GM12878 (cell line): ENCODE measurements at regions not wholly inside any gene's neighbourhood (a gene's known extent, or its start where the extent isn't known, plus 50 kb on each side); places are given as distances from the start of the nearest gene placed in this dataset.

Experiments used
- ATAC-seq: fragments of 200-7000 bp; cut with Tn5 transposase; 3 replicates; pipeline ENCODE4 v1.9.1; 2020; ENCODE audit warnings: mild to moderate bottlenecking, moderate library complexity
- BruUV-seq: library from RNA; stranded (reverse); fragments of 400-500 nt; replicated peaks from 2 replicates; lab custom pipeline; 2021; lab: Mats Ljungman, UMichigan
- CTCF ChIA-PET: fragments of 300-600 bp; sonication (Branson Sonifier 250); formaldehyde crosslinking; extraction: SDS; loops from one replicate; lab custom pipeline; 2021; ENCODE audit warnings: inconsistent platforms; lab: Yijun Ruan, JAX
- POLR2A ChIA-PET: fragments of 350-600 bp; formaldehyde crosslinking; extraction: SDS; loops from one replicate; lab custom pipeline; 2021; ENCODE audit warnings: inconsistent platforms; lab: Charles Lee
- RAD21 ChIA-PET: fragments of 300-600 bp; sonication (Branson Sonifier 250); formaldehyde crosslinking; loops from one replicate; lab custom pipeline; 2023; ENCODE audit warnings: antibody characterized with exemption; ENCODE audit not compliant: unreplicated experiment; lab: Charles Lee
- SMC1A ChIA-PET: fragments of 300-600 bp; sonication (Branson Sonifier 250); formaldehyde crosslinking; loops from one replicate; lab custom pipeline; 2023; ENCODE audit not compliant: unreplicated experiment, uncharacterized antibody; lab: Charles Lee
- DNase-seq: peaks from one replicate; pipeline ENCODE4 v3.0.0-alpha.2; 2011; ENCODE audit warnings: low read depth, low spot score
- FAIRE-seq: peaks from 3 replicates; lab custom pipeline; 2011; peaks lifted over from hg19 to GRCh38; lab: Jason Lieb, UNC
- H2AFZ ChIP-seq: 2 replicates; pipeline ENCODE4 v1.6.0; 2011; ENCODE audit warnings: low read depth, low read length, control low read depth; ENCODE audit not compliant: control insufficient read depth
- H3K27ac ChIP-seq: 2 replicates; pipeline ENCODE4 v1.5.1; 2011; ENCODE audit warnings: control low read depth; ENCODE audit not compliant: control insufficient read depth, insufficient read depth
- H3K27me3 ChIP-seq, 2 experiments: replicated peaks in 1 of 2; 2 replicates each; pipeline versions ENCODE4 v1.6.0 to v1.6.1; 2011; ENCODE audit warnings: low read length in 1 of 2; ENCODE audit not compliant: control insufficient read depth in 2 of 2, insufficient read depth in 2 of 2
- H3K36me3 ChIP-seq, 2 experiments: 2 replicates each; pipeline ENCODE4 v1.5.1; 2011; ENCODE audit warnings: low read length in 1 of 2; ENCODE audit not compliant: control insufficient read depth in 2 of 2, insufficient read depth in 2 of 2
- H3K4me1 ChIP-seq: 2 replicates; pipeline ENCODE4 v1.6.1; 2011; ENCODE audit warnings: mild to moderate bottlenecking, low read length, moderate library complexity, mixed read lengths; ENCODE audit not compliant: control insufficient read depth, insufficient read depth
- H3K4me2 ChIP-seq: 2 replicates; pipeline ENCODE4 v1.6.0; 2011; ENCODE audit warnings: control low read depth; ENCODE audit not compliant: control insufficient read depth, insufficient read depth
- H3K4me3 ChIP-seq: fragments of 200-600 bp; sonication (generic); 2 replicates; pipeline ENCODE4 v1.5.1; 2016
- H3K79me2 ChIP-seq: 2 replicates; pipeline ENCODE4 v1.6.0; 2011; ENCODE audit warnings: low read length; ENCODE audit not compliant: control insufficient read depth, insufficient read depth
- H3K9ac ChIP-seq: 2 replicates; pipeline ENCODE4 v1.8.0; 2011; ENCODE audit warnings: low read length, control low read depth, mixed read lengths; ENCODE audit not compliant: control insufficient read depth, insufficient read depth
- H3K9me3 ChIP-seq: replicated peaks from 3 replicates; pipeline ENCODE4 v1.5.1; 2011; ENCODE audit warnings: mild to moderate bottlenecking, low read length; ENCODE audit not compliant: control insufficient read depth, insufficient read depth
- H4K20me1 ChIP-seq: 2 replicates; pipeline ENCODE4 v1.6.0; 2011; ENCODE audit not compliant: control insufficient read depth, insufficient read depth
- BACH1 ChIP-seq: fragments of 450-650 bp; IDR thresholded peaks from 2 replicates; pipeline ENCODE4 v1.6.1; 2017; ENCODE audit warnings: mild to moderate bottlenecking, borderline replicate concordance
- CREB1 ChIP-seq: IDR thresholded peaks from 2 replicates; pipeline ENCODE4 v1.6.1; 2012; ENCODE audit warnings: low read depth, mild to moderate bottlenecking, inconsistent platforms
- MEF2A ChIP-seq: IDR thresholded peaks from 2 replicates; pipeline ENCODE4 v1.6.1; 2011; ENCODE audit warnings: low read depth, mild to moderate bottlenecking, low read length, moderate library complexity; ENCODE audit not compliant: insufficient read depth
- RB1 ChIP-seq: fragments of 450-650 bp; formaldehyde crosslinking; IDR thresholded peaks from 2 replicates; pipeline ENCODE4 v1.6.1; 2017; ENCODE audit warnings: mild to moderate bottlenecking, borderline replicate concordance
- SMARCA5 ChIP-seq: fragments of 450-650 bp; IDR thresholded peaks from 2 replicates; pipeline ENCODE4 v1.6.1; 2017; ENCODE audit warnings: mild to moderate bottlenecking
- SREBF2 ChIP-seq: IDR thresholded peaks from 2 replicates; pipeline ENCODE4 v1.6.1; 2012; ENCODE audit warnings: mild to moderate bottlenecking, low read length
- SRF ChIP-seq, 2 experiments: IDR thresholded peaks; 2 replicates each; pipeline ENCODE4 v1.6.1; 2011; ENCODE audit warnings: low read depth in 2 of 2, low read length in 2 of 2, mild to moderate bottlenecking in 1 of 2, moderate library complexity in 1 of 2
- TCF12 ChIP-seq: IDR thresholded peaks from 2 replicates; pipeline ENCODE4 v1.6.1; 2011; ENCODE audit warnings: low read depth, mild to moderate bottlenecking, low read length
- ZNF274 ChIP-seq: IDR thresholded peaks from one replicate; pipeline ENCODE4 v1.8.0; 2011; ENCODE audit not compliant: insufficient read length, insufficient read depth
- ZSCAN29 ChIP-seq: fragments of 450-650 bp; IDR thresholded peaks from 2 replicates; pipeline ENCODE4 v1.6.1; 2017; ENCODE audit warnings: mild to moderate bottlenecking, moderate library complexity
- WGBS: methylation state at CpG from one replicate; pipeline ENCODE4 v1.1.6; 2016; ENCODE audit warnings: low lambda C conversion rate; ENCODE audit not compliant: insufficient replicate concordance, insufficient coverage; ENCODE audit errors: missing lambda C conversion rate; 5-methylcytosine and 5-hydroxymethylcytosine counted together
- in situ Hi-C: fragments of 300-500 bp; cut with MboI; formaldehyde crosslinking; loops from 9 replicates; pipeline ENCODE4 v1.14.3; 2018; ENCODE audit warnings: mixed read lengths
- intact Hi-C: fragments of 100-400 bp; cut with micrococcal nuclease; formaldehyde crosslinking; loops from one replicate; pipeline ENCODE4 v1.14.2; 2022; ENCODE audit not compliant: unreplicated experiment
- TF ChIP-seq, protein P1 (sequence below): IDR thresholded peaks from 2 replicates; pipeline ENCODE4 v1.6.1; 2012; ENCODE audit warnings: mild to moderate bottlenecking, low read depth, low read length

DNA sequence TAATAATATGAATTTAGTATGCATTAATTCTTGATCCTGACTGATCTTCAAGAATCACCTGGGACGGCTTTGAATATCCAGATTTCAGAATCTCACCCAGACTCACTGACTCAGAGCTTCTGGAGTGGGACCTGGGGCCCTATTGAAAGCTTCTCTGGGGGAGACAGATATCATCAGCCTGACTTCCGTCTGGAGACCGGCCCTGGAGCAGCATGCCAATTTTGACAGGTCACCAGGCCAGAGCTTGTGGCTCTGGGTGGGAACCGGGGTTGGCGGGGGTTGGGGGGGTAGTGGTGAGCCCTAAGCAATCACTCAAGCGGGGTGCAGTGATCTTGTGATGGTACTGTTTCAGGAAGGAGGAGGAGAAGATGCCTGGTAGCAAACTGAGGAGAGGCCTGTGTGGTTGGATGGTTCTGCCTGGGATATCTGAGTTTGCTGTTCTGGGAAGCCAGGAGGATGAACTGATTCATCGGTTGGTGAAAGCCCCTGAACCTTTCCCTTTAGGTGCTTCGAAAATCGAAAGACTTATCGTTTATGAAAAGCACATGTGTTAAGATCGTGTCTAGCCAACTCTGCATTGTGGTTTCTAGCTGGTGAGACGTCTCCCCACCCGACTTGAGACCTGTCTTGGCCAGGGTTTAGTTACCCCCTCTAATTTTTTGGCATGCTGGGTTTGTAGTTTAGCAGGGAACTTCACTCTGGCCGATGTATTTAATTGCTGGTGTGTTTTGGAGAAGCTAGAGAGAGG, 263.9 kb upstream of the C2CD4B start:
- H3K27me3 ChIP-seq, result no peaks in the 10 kb centered on the region
- H3K4me2 ChIP-seq, result no peak overlapping the region
- H3K9me3 ChIP-seq, result no peaks in the 10 kb centered on the region
- H4K20me1 ChIP-seq, result no peaks in the 10 kb centered on the region
- no peaks in the 10 kb centered on the region for H3K79me2 ChIP-seq
- RAD21 ChIA-PET, result no interaction called here
- intact Hi-C loops (no loop called here), in situ Hi-C loops (no loop called here)
- SMC1A ChIA-PET, result interaction anchor here (1.0 kb wide), 1 partner anchor 62 kb away, joined by 3 read pairs; no protein-coding TSS in a partner anchor
- DNase-seq (no peak), ATAC-seq (no peak), FAIRE-seq (no peak)
- H3K36me3 ChIP-seq, result no peaks in the 10 kb centered on the region
- H3K4me3 ChIP-seq, result no peak overlapping the region
- TF ChIP-seq SRF (IDR thresholded peaks at IDR 0.05; ENCODE audit: low read depth in 2 of 2, low read length in 2 of 2) (no peak), ZNF274 (no peak), CREB1 (no peak), SREBF2 (no peak), SMARCA5 (no peak), TCF12 (no peak), ZSCAN29 (no peak), RB1 (no peak)
- no peaks in the 10 kb centered on the region for H3K4me1 ChIP-seq
- H3K27ac ChIP-seq, result no peak overlapping the region
- no peak overlapping the region for H3K9ac ChIP-seq
- no TSS peak for BruUV-seq
- POLR2A ChIA-PET, result no interaction called here
- H2AFZ ChIP-seq, result no peak overlapping the region
- WGBS, result 38% methylated on average over 11 of the region's 14 CpGs
- CTCF ChIA-PET, result no interaction called here

DNA sequence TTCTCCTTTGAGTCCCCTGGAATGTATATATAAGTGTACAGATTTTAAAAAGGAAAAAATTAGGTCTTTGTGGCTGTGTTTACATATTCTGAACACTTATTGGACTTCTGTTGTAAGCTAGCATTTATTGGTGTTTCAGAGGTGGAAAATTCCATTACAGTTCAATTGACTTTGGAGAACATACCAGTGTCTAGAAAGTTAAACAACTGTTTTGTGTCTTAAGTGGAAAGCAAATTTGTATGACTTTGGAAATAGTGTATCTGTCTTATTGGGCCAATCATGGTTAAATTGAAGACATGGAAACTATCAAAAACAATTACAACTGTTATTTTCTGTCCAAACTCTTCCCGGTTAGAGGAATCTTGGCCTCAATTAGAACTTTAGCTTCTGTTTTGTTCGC, 265.0 kb upstream of the C2CD4B start:
- no peak for FAIRE-seq

More for the DNA sequence above, 265.0 kb upstream of the C2CD4B start:
- Histone ChIP-seq H2AFZ (no peak overlapping the region), H3K36me3 (no peaks in the 10 kb centered on the region), H3K79me2 (no peaks in the 10 kb centered on the region), H3K27me3 (no peaks in the 10 kb centered on the region), H3K4me3 (no peak overlapping the region), H3K27ac (no peak overlapping the region), H4K20me1 (no peaks in the 10 kb centered on the region), H3K9me3 (no peaks in the 10 kb centered on the region), H3K9ac (no peak overlapping the region), H3K4me1 (no peaks in the 10 kb centered on the region), H3K4me2 (no peak overlapping the region)
- no peak for DNase-seq
- no TSS peak for BruUV-seq
- POLR2A ChIA-PET, result no interaction called here
- in situ Hi-C loops, result no loop called here
- intact Hi-C loops, result no loop called here
- WGBS, result 65% methylated on average over 2 of the region's 2 CpGs
- TF ChIP-seq CREB1 (no peak), BACH1 (no peak), MEF2A (no peak)
- TF ChIP-seq, protein P1, sequence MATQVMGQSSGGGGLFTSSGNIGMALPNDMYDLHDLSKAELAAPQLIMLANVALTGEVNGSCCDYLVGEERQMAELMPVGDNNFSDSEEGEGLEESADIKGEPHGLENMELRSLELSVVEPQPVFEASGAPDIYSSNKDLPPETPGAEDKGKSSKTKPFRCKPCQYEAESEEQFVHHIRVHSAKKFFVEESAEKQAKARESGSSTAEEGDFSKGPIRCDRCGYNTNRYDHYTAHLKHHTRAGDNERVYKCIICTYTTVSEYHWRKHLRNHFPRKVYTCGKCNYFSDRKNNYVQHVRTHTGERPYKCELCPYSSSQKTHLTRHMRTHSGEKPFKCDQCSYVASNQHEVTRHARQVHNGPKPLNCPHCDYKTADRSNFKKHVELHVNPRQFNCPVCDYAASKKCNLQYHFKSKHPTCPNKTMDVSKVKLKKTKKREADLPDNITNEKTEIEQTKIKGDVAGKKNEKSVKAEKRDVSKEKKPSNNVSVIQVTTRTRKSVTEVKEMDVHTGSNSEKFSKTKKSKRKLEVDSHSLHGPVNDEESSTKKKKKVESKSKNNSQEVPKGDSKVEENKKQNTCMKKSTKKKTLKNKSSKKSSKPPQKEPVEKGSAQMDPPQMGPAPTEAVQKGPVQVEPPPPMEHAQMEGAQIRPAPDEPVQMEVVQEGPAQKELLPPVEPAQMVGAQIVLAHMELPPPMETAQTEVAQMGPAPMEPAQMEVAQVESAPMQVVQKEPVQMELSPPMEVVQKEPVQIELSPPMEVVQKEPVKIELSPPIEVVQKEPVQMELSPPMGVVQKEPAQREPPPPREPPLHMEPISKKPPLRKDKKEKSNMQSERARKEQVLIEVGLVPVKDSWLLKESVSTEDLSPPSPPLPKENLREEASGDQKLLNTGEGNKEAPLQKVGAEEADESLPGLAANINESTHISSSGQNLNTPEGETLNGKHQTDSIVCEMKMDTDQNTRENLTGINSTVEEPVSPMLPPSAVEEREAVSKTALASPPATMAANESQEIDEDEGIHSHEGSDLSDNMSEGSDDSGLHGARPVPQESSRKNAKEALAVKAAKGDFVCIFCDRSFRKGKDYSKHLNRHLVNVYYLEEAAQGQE, result no peak
- no peak for ATAC-seq
- RAD21 ChIA-PET, result no interaction called here
- CTCF ChIA-PET, result no interaction called here
- SMC1A ChIA-PET, result no interaction called here
